ENCODE measurements at regions not wholly inside any gene's neighbourhood (a gene's known extent, or its start where the extent isn't known, plus 50 kb on each side); places are given as distances from the start of the nearest gene placed in this dataset.

DNA sequence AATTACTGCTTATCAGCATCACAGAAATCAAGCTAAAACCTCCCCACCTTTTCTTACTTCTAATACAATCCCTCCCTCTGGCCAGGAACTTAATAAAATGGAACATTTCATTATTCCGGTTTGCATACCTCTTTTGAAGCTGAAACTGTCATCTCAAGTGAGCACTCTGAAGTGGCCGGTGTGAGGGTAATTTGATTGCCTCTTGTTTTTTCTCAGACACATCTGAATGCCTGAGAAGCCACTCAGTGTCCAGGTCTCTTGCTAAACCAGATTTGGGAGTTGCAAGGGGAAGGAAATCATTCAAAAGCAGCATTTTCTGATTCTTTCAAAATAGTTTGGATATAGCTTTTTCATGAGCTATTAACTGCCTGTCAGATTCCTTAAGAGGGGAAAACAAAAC is 190.3 kb downstream of the C1D start:
- CTCF ChIA-PET = interaction anchor here (0.6 kb wide), 1 partner anchor 27 kb away, joined by 3 read pairs; no protein-coding TSS in a partner anchor
- no peaks in the 10 kb centered on the region for H3K4me1 Mint-ChIP-seq
- DNase-seq = no peak

DNA sequence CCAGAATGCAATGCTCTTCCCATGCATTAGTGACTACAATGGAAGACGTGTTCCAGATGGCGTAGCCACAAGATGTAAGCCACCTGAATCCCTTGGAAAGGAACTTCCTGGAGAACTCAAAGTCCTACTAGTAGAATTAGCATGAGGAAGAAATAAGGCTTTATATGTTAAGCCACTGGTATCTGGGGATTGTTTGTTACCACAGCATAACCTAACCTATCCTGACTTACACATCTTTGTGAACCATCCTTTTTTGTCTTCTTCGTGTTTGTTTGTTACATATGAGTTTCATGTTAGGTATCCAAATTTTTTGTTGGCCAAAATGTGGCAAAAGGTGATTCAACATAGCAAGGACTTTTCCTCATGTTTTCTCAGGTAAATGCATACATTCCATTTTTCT is 188.9 kb downstream of the C1D start:
- Mint-ChIP-seq H3K36me3 (ENCODE audit: low read depth) (no peaks in the 10 kb centered on the region), H3K27ac (no peak overlapping the region), H3K4me3 (no peak overlapping the region), H3K4me1 (no peaks in the 10 kb centered on the region), H3K9me3 (ENCODE audit: low read depth) (peaks cover 4% of the 10 kb centered on the region), H3K27me3 (peaks cover 15% of the 10 kb centered on the region)
- intact Hi-C loops (cut with DNase I, micrococcal nuclease) = no loop called here
- ATAC-seq (no peak), DNase-seq (no peak)
- POLR2A ChIA-PET = no interaction called here
- CTCF ChIA-PET = interaction anchor here (0.6 kb wide), 1 partner anchor 474 kb away, joined by 4 read pairs; no protein-coding TSS in a partner anchor

More for the DNA sequence above, 190.3 kb downstream of the C1D start:
- no peaks in the 10 kb centered on the region for H3K36me3 Mint-ChIP-seq (ENCODE audit: low read depth)
- no peak overlapping the region for H3K4me3 Mint-ChIP-seq
- no peak overlapping the region for H3K27ac Mint-ChIP-seq
- no peak for ATAC-seq
- POLR2A ChIA-PET = no interaction called here
- intact Hi-C loops (cut with DNase I, micrococcal nuclease) = no loop called here
- peaks cover 4% of the 10 kb centered on the region for H3K9me3 Mint-ChIP-seq (ENCODE audit: low read depth)
- peaks cover 17% of the 10 kb centered on the region for H3K27me3 Mint-ChIP-seq

DNA sequence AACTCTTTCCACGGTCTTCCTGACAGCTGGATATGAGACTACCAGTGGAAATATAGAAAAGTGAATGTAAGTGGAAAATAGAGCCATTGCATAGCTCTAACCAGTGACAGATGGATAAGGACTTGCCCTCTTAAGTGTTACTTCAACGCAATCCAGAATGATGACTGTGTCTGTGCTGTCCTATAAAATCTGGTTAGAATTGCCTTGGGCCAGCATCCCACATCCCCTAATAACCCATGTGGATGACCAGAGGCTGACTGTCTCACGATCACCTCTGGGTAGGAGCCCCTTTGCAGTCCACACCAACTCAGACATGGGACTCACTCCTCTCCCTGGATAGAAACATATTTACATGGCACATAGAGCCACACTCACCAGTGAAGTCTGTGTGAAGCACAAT is 186.6 kb downstream of the C1D start:
- POLR2A ChIA-PET = no interaction called here
- DNase-seq (no peak), ATAC-seq (no peak)
- intact Hi-C loops (cut with DNase I, micrococcal nuclease) = no loop called here
- Mint-ChIP-seq H3K27ac (no peak overlapping the region), H3K9me3 (ENCODE audit: low read depth) (peaks cover 4% of the 10 kb centered on the region), H3K4me1 (no peaks in the 10 kb centered on the region), H3K4me3 (no peak overlapping the region), H3K36me3 (ENCODE audit: low read depth) (no peaks in the 10 kb centered on the region), H3K27me3 (peaks cover 12% of the 10 kb centered on the region)
- CTCF ChIA-PET = interaction anchor here (0.8 kb wide), 1 partner anchor 30 kb away, joined by 4 read pairs; no protein-coding TSS in a partner anchor

DNA sequence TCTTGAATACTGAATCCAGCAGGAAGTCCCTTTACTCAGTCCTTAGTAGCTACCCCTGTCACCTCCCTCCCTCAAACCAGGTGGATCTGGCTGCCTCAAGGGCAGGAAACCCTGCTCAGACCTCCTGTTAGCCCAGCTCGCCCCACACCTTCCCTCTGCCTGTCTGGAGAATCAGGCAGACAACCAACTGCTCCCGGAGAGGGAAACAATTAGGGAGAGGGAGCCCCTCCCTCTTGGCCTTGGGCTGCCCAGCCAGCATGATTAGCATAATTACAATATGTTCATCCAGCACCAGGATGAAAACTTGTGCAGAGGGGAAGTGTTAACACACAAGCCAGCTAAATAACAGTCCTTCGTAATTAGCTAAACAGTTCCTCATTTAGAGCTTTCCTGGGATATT is 185.5 kb downstream of the C1D start:
- ATAC-seq = no peak
- H3K4me3 Mint-ChIP-seq = no peak overlapping the region
- ChIA-PET POLR2A (no interaction called here), CTCF (interaction anchor here (0.6 kb wide), 1 partner anchor 8 kb away, joined by 3 read pairs; no protein-coding TSS in a partner anchor)
- no peaks in the 10 kb centered on the region for H3K36me3 Mint-ChIP-seq (ENCODE audit: low read depth)
- no peaks in the 10 kb centered on the region for H3K4me1 Mint-ChIP-seq
- no peak overlapping the region for H3K27ac Mint-ChIP-seq
- intact Hi-C loops (cut with DNase I, micrococcal nuclease) = no loop called here
- no peak for DNase-seq
- peaks cover 4% of the 10 kb centered on the region for H3K9me3 Mint-ChIP-seq (ENCODE audit: low read depth)
- H3K27me3 Mint-ChIP-seq = peaks cover 12% of the 10 kb centered on the region

DNA sequence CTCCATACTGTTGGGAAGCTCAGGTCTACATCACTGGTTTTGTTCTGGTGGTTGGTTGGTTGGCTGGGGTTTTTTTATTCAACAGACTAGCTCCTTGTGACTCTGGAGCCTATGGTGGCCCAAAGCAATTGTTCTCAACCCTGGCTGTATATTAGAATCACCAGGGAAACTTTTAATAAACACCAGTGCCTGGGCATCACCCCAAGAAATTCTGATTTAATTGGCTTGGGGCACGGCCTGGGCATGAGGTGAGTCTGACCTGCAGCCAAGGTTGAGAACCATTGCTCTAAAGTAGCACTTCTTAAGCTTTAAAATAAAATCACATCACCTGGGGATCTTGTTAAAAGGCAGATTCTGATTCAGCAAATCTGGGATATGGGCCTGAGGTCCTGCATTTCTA is 184.1 kb downstream of the C1D start:
- peaks cover 13% of the 10 kb centered on the region for H3K27me3 Mint-ChIP-seq
- H3K27ac Mint-ChIP-seq = no peak overlapping the region
- no peaks in the 10 kb centered on the region for H3K36me3 Mint-ChIP-seq (ENCODE audit: low read depth)
- no peak for ATAC-seq
- CTCF ChIA-PET = interaction anchor here (0.7 kb wide), 1 partner anchor 10 kb away, joined by 3 read pairs; no protein-coding TSS in a partner anchor
- intact Hi-C loops (cut with DNase I, micrococcal nuclease) = no loop called here
- no peaks in the 10 kb centered on the region for H3K4me1 Mint-ChIP-seq
- no peak for DNase-seq
- H3K4me3 Mint-ChIP-seq = no peak overlapping the region
- POLR2A ChIA-PET = no interaction called here
- peaks cover 4% of the 10 kb centered on the region for H3K9me3 Mint-ChIP-seq (ENCODE audit: low read depth)

DNA sequence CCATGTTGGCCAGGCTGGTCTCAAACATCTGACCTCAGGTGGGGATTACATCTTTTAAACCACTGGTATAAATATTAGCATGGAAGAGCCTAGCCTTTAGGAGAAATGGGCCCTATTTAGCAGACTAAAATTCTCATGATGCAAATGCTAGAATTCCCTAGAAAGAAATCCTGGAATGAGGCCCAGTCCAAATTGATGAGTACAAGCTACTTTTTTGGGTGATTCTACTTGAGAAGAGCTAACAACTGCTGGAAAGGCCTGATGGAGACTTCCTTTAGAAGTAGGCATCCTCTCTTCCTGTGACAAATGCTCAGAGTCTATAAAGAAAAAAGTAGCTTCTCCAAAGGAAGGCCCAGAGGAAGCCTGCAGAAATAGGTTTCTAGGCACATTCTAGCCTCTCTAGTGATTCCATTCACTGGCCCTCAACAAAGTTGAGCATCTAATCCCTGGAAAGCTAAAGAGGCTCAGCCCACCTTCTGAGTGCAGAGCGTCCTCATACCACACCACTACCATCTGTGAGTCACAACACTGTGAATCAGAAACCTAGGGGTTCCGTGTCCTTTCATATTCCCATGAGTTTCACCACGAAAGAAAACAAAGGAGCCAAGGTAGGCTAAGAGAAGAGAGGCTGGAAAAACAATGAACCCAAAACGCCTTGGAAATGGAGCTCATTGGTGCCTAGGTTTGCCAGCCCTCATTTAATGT is 183.1 kb downstream of the C1D start:
- no peaks in the 10 kb centered on the region for H3K4me1 Mint-ChIP-seq
- intact Hi-C loops (cut with DNase I, micrococcal nuclease) = no loop called here

DNA sequence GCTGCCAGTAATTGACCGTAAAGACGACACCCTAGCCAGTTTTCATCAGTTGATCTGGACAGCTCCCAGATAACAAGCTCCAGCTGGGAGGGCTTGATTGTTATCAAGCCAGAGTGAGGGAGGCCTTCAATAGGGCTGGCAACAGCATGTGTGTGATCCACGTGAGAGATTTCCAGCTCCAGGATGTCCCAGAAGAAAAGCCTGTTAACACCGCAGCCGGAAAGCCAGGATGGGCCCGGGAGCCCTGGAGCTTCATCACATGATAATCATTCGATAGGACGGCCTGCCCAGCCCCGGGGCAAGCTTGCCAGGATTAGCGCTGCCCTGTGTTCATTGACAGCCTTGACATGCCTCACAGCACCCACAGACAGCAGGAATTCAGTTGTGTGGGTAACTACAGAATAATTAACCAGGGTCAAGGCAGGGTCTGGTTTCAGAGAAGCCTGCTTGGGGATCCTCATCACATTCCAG is 182.5 kb downstream of the C1D start:
- no peak for ATAC-seq
- CTCF ChIA-PET = interaction anchor here (0.7 to 0.9 kb wide), 2 partner anchors 12 to 19 kb away, joined by 3 read pairs; no protein-coding TSS in a partner anchor

More for the DNA sequence above, 183.1 kb downstream of the C1D start:
- no peak overlapping the region for H3K27ac Mint-ChIP-seq
- DNase-seq (no peak), ATAC-seq (no peak)
- H3K36me3 Mint-ChIP-seq (ENCODE audit: low read depth) = no peaks in the 10 kb centered on the region
- ChIA-PET CTCF (interaction anchor here (0.7 kb wide), 1 partner anchor 9 kb away, joined by 3 read pairs; no protein-coding TSS in a partner anchor), POLR2A (no interaction called here)
- H3K27me3 Mint-ChIP-seq = peaks cover 14% of the 10 kb centered on the region
- no peak overlapping the region for H3K4me3 Mint-ChIP-seq
- no peaks in the 10 kb centered on the region for H3K9me3 Mint-ChIP-seq (ENCODE audit: low read depth)

DNA sequence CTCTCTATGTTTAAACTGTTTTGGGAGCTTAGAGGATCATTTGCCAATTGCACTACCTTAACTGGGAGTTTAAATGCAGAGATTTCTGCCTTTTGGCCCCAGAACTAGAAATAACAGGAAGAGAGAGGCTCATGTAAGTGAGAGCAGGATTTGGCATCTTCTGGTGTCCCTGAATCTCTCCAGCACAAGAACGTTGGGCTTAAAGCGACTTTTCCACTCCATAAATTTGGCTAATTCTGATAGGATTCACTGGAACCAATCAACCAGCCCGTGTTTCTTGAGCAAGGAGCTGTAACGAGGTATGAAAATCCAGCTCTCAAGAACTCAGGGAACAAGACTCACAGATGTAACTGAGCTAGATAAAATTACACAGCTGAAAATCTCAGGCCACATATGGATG is 181.0 kb downstream of the C1D start:
- Mint-ChIP-seq H3K36me3 (ENCODE audit: low read depth) (no peaks in the 10 kb centered on the region), H3K9me3 (ENCODE audit: low read depth) (no peaks in the 10 kb centered on the region), H3K27ac (no peak overlapping the region), H3K4me1 (no peaks in the 10 kb centered on the region), H3K4me3 (no peak overlapping the region), H3K27me3 (peaks cover 4% of the 10 kb centered on the region)
- DNase-seq (no peak), ATAC-seq (no peak)
- CTCF ChIA-PET = no interaction called here
- intact Hi-C loops (cut with DNase I, micrococcal nuclease) = no loop called here
- POLR2A ChIA-PET = no interaction called here

More for the DNA sequence above, 182.5 kb downstream of the C1D start:
- Mint-ChIP-seq H3K27me3 (peaks cover 10% of the 10 kb centered on the region), H3K9me3 (ENCODE audit: low read depth) (no peaks in the 10 kb centered on the region), H3K4me1 (no peaks in the 10 kb centered on the region), H3K36me3 (ENCODE audit: low read depth) (no peaks in the 10 kb centered on the region), H3K4me3 (no peak overlapping the region), H3K27ac (no peak overlapping the region)
- POLR2A ChIA-PET = no interaction called here
- DNase-seq = no peak
- intact Hi-C loops (cut with DNase I, micrococcal nuclease) = no loop called here

DNA sequence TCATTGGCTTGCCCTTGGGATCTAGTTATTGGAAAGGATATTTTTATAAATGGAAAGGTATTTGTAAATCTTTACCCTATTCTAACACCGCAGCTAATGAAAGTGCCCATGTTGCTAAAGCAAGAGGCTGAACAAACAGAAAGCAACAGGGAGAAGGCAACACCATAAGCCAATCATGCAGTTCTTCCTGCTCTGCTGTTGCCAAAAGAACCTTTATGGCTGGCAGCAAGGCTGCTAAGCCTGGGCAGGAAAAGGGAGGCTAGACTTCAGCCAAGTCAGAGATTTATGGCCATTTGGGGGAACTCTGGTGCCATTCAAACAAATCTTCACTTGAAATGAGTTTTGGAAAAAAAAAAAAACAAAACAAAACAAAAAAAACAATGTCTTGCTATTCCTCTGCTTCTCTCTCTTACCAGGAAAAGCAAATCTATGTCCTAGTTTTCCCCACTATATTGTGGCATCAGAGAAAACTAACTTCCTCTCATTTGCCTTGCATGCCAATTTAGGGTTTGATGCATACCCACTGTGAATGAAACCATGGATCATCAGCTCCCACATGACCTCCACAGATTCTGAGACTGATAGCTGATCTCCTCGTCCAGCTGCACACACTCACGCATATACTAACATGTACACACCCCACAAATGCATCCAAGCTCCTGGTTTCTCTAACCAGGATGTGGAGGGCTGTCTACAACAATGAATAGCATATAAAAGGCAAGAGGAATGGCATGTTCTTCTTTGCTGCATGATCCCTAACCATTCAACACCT is 179.3 kb downstream of the C1D start:
- ATAC-seq = no peak
- Mint-ChIP-seq H3K4me1 (no peaks in the 10 kb centered on the region), H3K27ac (no peak overlapping the region), H3K27me3 (peaks cover 2% of the 10 kb centered on the region), H3K4me3 (no peak overlapping the region), H3K9me3 (ENCODE audit: low read depth) (no peaks in the 10 kb centered on the region), H3K36me3 (ENCODE audit: low read depth) (no peaks in the 10 kb centered on the region)
- no peak for DNase-seq
- intact Hi-C loops (cut with DNase I, micrococcal nuclease) = no loop called here
- POLR2A ChIA-PET = no interaction called here
- CTCF ChIA-PET = interaction anchor here (1.1 kb wide), 1 partner anchor 18 kb away, joined by 3 read pairs; no protein-coding TSS in a partner anchor

DNA sequence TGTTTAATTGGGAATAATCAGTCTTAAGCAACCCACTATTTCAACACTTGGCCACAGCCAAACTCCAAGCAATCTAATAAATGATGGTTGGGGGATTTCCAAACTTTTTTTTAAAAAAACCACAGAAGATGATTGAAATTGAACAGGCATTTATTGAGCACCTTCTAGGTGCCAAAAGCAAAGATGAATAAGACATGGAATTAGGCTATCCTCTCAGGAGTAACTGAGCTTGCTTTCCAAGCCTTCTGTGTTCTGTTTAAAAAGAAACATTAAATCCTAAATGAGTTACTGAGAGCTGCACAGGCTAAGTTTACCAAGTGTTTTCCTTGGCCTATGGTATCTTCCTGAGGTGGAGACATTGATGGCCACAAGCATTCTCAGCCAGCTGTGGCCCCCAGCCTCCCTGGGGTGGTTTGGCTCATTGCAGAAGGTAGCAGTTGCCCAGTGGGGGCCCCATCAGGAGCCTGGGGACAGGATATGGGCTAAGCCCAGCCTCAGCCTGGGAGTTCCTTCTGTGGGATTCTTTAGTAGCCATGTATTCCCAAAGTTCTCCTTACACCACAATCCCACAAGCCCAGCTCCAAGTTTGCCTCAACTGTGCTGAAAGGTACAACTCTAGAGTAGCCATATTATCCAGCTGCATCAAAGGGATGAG is 174.3 kb downstream of the C1D start:
- H3K9me3 Mint-ChIP-seq (ENCODE audit: low read depth) = no peaks in the 10 kb centered on the region
- intact Hi-C loops (cut with DNase I, micrococcal nuclease) = no loop called here
- ATAC-seq (no peak), DNase-seq (no peak)
- CTCF ChIA-PET = interaction anchor here (0.6 kb wide), 2 partner anchors 9 to 1738 kb away, joined by 3 read pairs; no protein-coding TSS in a partner anchor
- no peak overlapping the region for H3K27ac Mint-ChIP-seq
- H3K4me3 Mint-ChIP-seq = no peak overlapping the region
- H3K4me1 Mint-ChIP-seq = no peaks in the 10 kb centered on the region
- POLR2A ChIA-PET = no interaction called here
- H3K36me3 Mint-ChIP-seq (ENCODE audit: low read depth) = no peaks in the 10 kb centered on the region
- peaks cover 4% of the 10 kb centered on the region for H3K27me3 Mint-ChIP-seq

DNA sequence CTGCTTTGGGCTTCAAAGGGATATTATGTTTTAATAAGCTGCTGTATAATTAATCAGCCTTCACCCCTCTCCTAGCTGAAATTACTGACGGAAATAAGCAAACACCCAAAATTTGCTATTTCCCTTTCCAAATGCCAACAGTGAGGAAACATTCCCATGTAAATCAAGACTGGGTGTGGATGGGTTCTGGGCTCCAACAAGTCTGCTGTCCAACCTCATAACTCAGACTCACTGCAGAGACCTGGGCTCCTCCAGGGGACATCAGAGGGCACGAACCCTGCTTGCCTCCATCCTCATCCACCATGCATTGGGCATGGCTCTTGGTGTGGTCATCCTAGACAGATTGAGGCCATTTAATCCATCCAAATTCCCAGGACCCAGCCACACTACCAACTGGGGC is 173.7 kb downstream of the C1D start:
- H3K4me1 Mint-ChIP-seq = no peaks in the 10 kb centered on the region
- DNase-seq = no peak
- H3K27ac Mint-ChIP-seq = no peak overlapping the region
- peaks cover 5% of the 10 kb centered on the region for H3K27me3 Mint-ChIP-seq
- intact Hi-C loops (cut with DNase I, micrococcal nuclease) = no loop called here
- no peaks in the 10 kb centered on the region for H3K9me3 Mint-ChIP-seq (ENCODE audit: low read depth)
- CTCF ChIA-PET = interaction anchor here (0.6 kb wide), 2 partner anchors 10 to 1738 kb away, joined by 3 read pairs; no protein-coding TSS in a partner anchor
- ATAC-seq = no peak
- POLR2A ChIA-PET = no interaction called here
- H3K36me3 Mint-ChIP-seq (ENCODE audit: low read depth) = no peaks in the 10 kb centered on the region
- no peak overlapping the region for H3K4me3 Mint-ChIP-seq

All from activated CD4-positive, alpha-beta T cell treated with anti-CD3 and anti-CD28 coated beads for 36 hours (primary cell).